AG04449 (cell line): ENCODE measurements at regions not wholly inside any gene's neighbourhood (a gene's known extent, or its start where the extent isn't known, plus 50 kb on each side); places are given as distances from the start of the nearest gene placed in this dataset.

Source experiments
- CTCF ChIA-PET: fragments of 350-600 bp; formaldehyde crosslinking; extraction: SDS; loops from one replicate; lab custom pipeline; 2021; ENCODE audit warnings: antibody characterized with exemption; lab: Yijun Ruan, JAX
- POLR2A ChIA-PET: fragments of 400-600, 350-600 bp; formaldehyde crosslinking; extraction: SDS; loops from one replicate; lab custom pipeline; 2020; ENCODE audit warnings: antibody characterized with exemption, inconsistent platforms; lab: Yijun Ruan, JAX
- DNase-seq: peaks from one replicate; pipeline ENCODE4 v3.0.0-alpha.2; 2010; ENCODE audit warnings: low read depth, low spot score
- H3K4me3 ChIP-seq: 2 replicates; pipeline ENCODE4 v1.5.1; 2011; ENCODE audit warnings: low read depth, mild to moderate bottlenecking, control low read depth, low read length
- TF ChIP-seq, protein P1 (sequence below): IDR thresholded peaks from one replicate; pipeline ENCODE4 v1.5.1; 2011; ENCODE audit warnings: mild to moderate bottlenecking, moderate library complexity, low read length, control low read depth, inconsistent platforms; ENCODE audit not compliant: insufficient read depth; ENCODE audit errors: missing control alignments

DNA sequence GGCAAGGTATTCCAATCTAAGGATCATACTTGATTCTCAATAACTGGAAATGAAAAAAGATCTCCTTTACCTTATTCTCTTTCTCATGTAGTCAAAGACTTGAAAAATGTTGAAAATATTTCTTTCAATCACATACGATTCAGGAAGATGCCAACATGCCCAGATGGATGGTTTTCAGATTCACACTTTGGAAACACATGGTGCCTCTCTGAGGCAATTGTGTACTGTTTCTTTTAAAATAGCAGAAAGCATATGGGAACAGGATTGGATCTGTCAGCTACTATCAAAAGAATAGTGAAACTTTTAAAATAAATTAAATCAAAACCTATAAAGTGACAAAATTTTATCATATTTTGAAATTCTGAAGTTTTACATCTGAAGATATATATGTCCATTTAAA, 222.4 kb downstream of the SPRY2 start:
- ChIA-PET CTCF (no interaction called here), POLR2A (no interaction called here)
- TF ChIP-seq, protein P1, sequence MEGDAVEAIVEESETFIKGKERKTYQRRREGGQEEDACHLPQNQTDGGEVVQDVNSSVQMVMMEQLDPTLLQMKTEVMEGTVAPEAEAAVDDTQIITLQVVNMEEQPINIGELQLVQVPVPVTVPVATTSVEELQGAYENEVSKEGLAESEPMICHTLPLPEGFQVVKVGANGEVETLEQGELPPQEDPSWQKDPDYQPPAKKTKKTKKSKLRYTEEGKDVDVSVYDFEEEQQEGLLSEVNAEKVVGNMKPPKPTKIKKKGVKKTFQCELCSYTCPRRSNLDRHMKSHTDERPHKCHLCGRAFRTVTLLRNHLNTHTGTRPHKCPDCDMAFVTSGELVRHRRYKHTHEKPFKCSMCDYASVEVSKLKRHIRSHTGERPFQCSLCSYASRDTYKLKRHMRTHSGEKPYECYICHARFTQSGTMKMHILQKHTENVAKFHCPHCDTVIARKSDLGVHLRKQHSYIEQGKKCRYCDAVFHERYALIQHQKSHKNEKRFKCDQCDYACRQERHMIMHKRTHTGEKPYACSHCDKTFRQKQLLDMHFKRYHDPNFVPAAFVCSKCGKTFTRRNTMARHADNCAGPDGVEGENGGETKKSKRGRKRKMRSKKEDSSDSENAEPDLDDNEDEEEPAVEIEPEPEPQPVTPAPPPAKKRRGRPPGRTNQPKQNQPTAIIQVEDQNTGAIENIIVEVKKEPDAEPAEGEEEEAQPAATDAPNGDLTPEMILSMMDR = no peak
- no peak overlapping the region for H3K4me3 ChIP-seq
- DNase-seq = no peak

DNA sequence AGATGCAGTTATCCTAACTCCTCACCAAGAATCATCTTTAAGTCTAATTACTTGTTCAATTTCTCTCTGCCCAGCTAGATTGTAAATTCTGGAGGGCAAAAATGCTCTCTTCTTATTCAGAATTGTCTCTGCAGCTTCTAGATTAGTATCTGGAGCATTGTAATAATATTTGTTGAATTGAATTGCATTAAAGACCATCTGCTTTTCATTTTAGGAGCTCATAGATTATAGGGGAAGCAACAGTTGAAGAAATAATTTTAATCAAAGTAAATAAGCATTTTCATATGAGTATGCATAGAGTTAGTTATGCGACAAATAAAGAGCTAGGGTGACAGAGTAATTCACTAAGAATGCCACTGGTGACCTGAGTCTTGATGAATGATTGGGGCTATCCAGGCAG, 222.8 kb downstream of the SPRY2 start:
- TF ChIP-seq, protein P1 = no peak
- ChIA-PET POLR2A (interaction anchor here (1.0 kb wide), 1 partner anchor 181 kb away, joined by 4 read pairs; no protein-coding TSS in a partner anchor), CTCF (no interaction called here)
- H3K4me3 ChIP-seq = no peak overlapping the region
- DNase-seq = no peak

- TF ChIP-seq, protein P1 = no peak
- ChIA-PET POLR2A (interaction anchor here (0.6 to 1.0 kb wide), 2 partner anchors 122 to 181 kb away, joined by 3 to 4 read pairs; no protein-coding TSS in a partner anchor), CTCF (interaction anchor here (2.7 kb wide), 1 partner anchor 225 kb away, joined by 10 read pairs; no protein-coding TSS in a partner anchor)
- no peak for DNase-seq
- no peak overlapping the region for H3K4me3 ChIP-seq
These were observed 223.4 kb downstream of the SPRY2 start for GRCh38 chr13:80117515-80117914.

GRCh38 chr13:80116107-80116506, 224.8 kb downstream of the SPRY2 start:
- ChIA-PET CTCF (interaction anchor here (1.0 to 2.7 kb wide), 2 partner anchors 30 to 227 kb away, joined by 3 to 10 read pairs; no protein-coding TSS in a partner anchor), POLR2A (no interaction called here)
- DNase-seq = peak; percentile 45
- TF ChIP-seq, protein P1 = no peak
- H3K4me3 ChIP-seq = no peak overlapping the region

- POLR2A ChIA-PET = no interaction called here
- DNase-seq = no peak
- TF ChIP-seq, protein P1 = no peak
- CTCF ChIA-PET = interaction anchor here (1.0 to 2.7 kb wide), 2 partner anchors 31 to 227 kb away, joined by 3 to 10 read pairs; no protein-coding TSS in a partner anchor
- H3K4me3 ChIP-seq = no peak overlapping the region
These were observed 225.3 kb downstream of the SPRY2 start for GRCh38 chr13:80115616-80116015.

DNA sequence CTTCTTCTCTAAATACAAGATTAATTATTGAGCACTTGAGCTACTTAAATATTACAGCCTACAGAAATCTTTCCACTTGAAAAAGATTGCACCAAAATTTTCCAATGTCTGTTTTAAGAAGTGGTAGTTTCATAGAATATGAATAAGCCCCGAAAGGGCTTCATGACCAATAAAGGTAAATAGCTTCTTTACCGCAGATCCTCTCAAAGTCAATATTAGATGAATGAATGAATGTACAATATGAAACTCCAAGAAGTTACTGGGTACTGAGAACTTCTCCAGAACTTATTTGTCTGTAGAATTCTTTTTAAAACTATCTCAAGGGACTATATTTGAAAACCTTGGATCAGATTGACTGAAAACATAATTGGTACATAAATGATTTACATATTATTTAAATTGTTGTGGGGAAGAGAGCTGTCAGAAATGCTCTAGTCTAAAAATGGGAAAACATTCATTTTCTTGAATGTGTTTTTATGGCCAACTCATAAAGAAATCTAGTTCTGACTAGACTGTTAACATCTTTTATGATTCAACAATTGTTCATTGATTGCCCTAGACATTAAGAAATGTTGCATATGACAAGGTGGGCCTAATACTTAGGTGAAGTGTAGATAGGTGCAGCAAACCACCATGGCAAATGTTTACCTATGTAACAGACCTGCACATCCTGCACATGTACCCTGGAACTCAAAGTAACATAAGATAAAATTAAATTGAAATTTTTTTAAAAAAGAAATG, 227.0 kb downstream of the SPRY2 start:
- ChIA-PET CTCF (interaction anchor here (1.1 kb wide), 1 partner anchor 229 kb away, joined by 4 read pairs; no protein-coding TSS in a partner anchor), POLR2A (no interaction called here)
- H3K4me3 ChIP-seq = no peak overlapping the region
- TF ChIP-seq, protein P1 = no peak
- DNase-seq = no peak
